GM21447 (cell line): ENCODE measurements at regions not wholly inside any gene's neighbourhood (a gene's known extent, or its start where the extent isn't known, plus 50 kb on each side); places are given as distances from the start of the nearest gene placed in this dataset.
"Not testable (repeated sequence)": the region's sequence is repeated elsewhere in the genome, so short reads cannot be mapped to it uniquely, and the experiment has no call there.

Experiments
- ATAC-seq: cut with Tn5 transposase; IDR thresholded peaks from one replicate; pipeline ENCODE4 v1.9.1; 2021; ENCODE audit not compliant: unreplicated experiment

GRCh38 chr7:156397249-156397648 lies 243.3 kb upstream of the RNF32 start:
- ATAC-seq: no peak

GRCh38 chr7:156389116-156389692 lies 251.4 kb upstream of the RNF32 start:
- no peak for ATAC-seq

GRCh38 chr7:156386097-156386496 lies 254.5 kb upstream of the RNF32 start:
- no peak for ATAC-seq

- no peak for ATAC-seq
Measured at GRCh38 chr7:156384706-156385105, 255.9 kb upstream of the RNF32 start.

GRCh38 chr7:156383526-156383925 lies 257.0 kb upstream of the RNF32 start:
- no peak for ATAC-seq

GRCh38 chr7:156380261-156380660 lies 260.3 kb upstream of the RNF32 start:
- ATAC-seq: no peak

- no peak for ATAC-seq
Measured at GRCh38 chr7:156379324-156380070, 261.1 kb upstream of the RNF32 start.

- ATAC-seq: no peak
Measured at GRCh38 chr7:156378806-156379205, 261.8 kb upstream of the RNF32 start.

- ATAC-seq: no peak
Measured at GRCh38 chr7:156376317-156376716, 264.3 kb upstream of the RNF32 start.

- ATAC-seq: no peak
Measured at GRCh38 chr7:156374335-156374734, 266.2 kb upstream of the RNF32 start.

GRCh38 chr7:156369929-156370328 lies 270.6 kb upstream of the RNF32 start:
- ATAC-seq: not testable (repeated sequence)

- ATAC-seq: no peak
Measured at GRCh38 chr7:156368053-156368843, 272.3 kb upstream of the RNF32 start.

- no peak for ATAC-seq
Measured at GRCh38 chr7:156363751-156364150, 276.8 kb upstream of the RNF32 start.

GRCh38 chr7:156360835-156361234 lies 279.7 kb upstream of the RNF32 start:
- no peak for ATAC-seq

- no peak for ATAC-seq
Measured at GRCh38 chr7:156356551-156356950, 284.0 kb upstream of the RNF32 start.

GRCh38 chr7:156353352-156353751 lies 287.2 kb upstream of the RNF32 start:
- no peak for ATAC-seq

GRCh38 chr7:156347703-156348248 lies 292.8 kb upstream of the RNF32 start:
- ATAC-seq: not testable (repeated sequence)

GRCh38 chr7:156347132-156347531 lies 293.4 kb upstream of the RNF32 start:
- no peak for ATAC-seq

GRCh38 chr7:156344595-156344994 lies 296.0 kb upstream of the RNF32 start:
- no peak for ATAC-seq

- ATAC-seq: no peak
Measured at GRCh38 chr7:156334636-156335035, 305.9 kb upstream of the RNF32 start.

GRCh38 chr7:156327916-156328315 lies 312.7 kb upstream of the RNF32 start:
- ATAC-seq: no peak

GRCh38 chr7:156327474-156327873 lies 313.1 kb upstream of the RNF32 start:
- ATAC-seq: no peak
